RWPE2 (cell line): ENCODE measurements at regions not wholly inside any gene's neighbourhood (a gene's known extent, or its start where the extent isn't known, plus 50 kb on each side); places are given as distances from the start of the nearest gene placed in this dataset.

ENCODE experiments used
- ATAC-seq: fragments of 200-7000 bp; cut with Tn5 transposase; 3 replicates; pipeline ENCODE4 v1.9.1; 2021; ENCODE audit warnings: low read depth
- DNase-seq: peaks from one replicate; pipeline ENCODE4 v3.0.0-alpha.2; 2020; ENCODE audit warnings: low spot score
- H3K27ac ChIP-seq: fragments of 450-650 bp; 2 replicates; pipeline ENCODE4 v1.5.1; 2017; ENCODE audit warnings: mild to moderate bottlenecking; ENCODE audit not compliant: poor library complexity, severe bottlenecking
- H3K27me3 ChIP-seq: fragments of 250-450 bp; sonication (Bioruptor Pico); 2 replicates; pipeline ENCODE4 v1.5.1; 2021; ENCODE audit warnings: mild to moderate bottlenecking, moderate library complexity; ENCODE audit not compliant: insufficient read depth, poor library complexity, severe bottlenecking
- H3K36me3 ChIP-seq: fragments of 250-450 bp; sonication (Bioruptor Pico); 2 replicates; pipeline ENCODE4 v1.5.1; 2020; ENCODE audit warnings: low read depth, mild to moderate bottlenecking, moderate library complexity
- H3K4me1 ChIP-seq: fragments of 250-450 bp; sonication (Bioruptor Pico); 2 replicates; pipeline ENCODE4 v1.5.1; 2021; ENCODE audit warnings: mild to moderate bottlenecking, moderate library complexity; ENCODE audit not compliant: insufficient read depth, poor library complexity, severe bottlenecking
- H3K4me3 ChIP-seq: fragments of 250-450 bp; sonication (Bioruptor Pico); 2 replicates; pipeline ENCODE4 v1.5.1; 2021; ENCODE audit warnings: mild to moderate bottlenecking, moderate library complexity; ENCODE audit not compliant: severe bottlenecking
- H3K9me3 ChIP-seq: fragments of 250-450 bp; sonication (Bioruptor Pico); 2 replicates; pipeline ENCODE4 v1.5.1; 2021; ENCODE audit warnings: mild to moderate bottlenecking, moderate library complexity; ENCODE audit not compliant: severe bottlenecking
- TF ChIP-seq, protein P1 (sequence below): fragments of 450-650 bp; IDR thresholded peaks from one replicate; pipeline ENCODE4 v1.5.1; 2017; ENCODE audit warnings: mild to moderate bottlenecking, moderate library complexity; ENCODE audit not compliant: poor library complexity, severe bottlenecking

DNA sequence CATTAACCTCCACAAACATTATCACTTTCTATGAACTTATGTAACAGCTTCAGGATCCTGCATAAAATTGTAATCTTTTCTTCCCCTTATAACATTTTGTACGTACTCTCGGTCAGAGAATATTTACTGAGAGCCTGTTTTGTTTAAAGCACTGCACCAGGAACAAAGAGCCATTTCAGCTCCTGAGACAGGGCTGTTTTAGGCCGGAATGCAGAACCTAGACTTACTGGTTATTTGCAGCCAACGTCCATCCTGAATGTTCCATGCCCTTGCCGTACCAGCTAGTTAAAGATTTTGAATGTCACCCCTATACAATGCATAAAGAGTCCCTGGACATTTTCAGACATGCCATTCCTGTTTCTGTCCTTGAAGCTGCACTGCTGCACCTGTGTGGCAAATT is 248.8 kb downstream of the PCDH7 start:
- no peak overlapping the region for H3K27ac ChIP-seq
- no peak for ATAC-seq
- H3K9me3 ChIP-seq: no peaks in the 10 kb centered on the region
- no peaks in the 10 kb centered on the region for H3K27me3 ChIP-seq
- H3K4me3 ChIP-seq: no peak overlapping the region
- TF ChIP-seq, protein P1, sequence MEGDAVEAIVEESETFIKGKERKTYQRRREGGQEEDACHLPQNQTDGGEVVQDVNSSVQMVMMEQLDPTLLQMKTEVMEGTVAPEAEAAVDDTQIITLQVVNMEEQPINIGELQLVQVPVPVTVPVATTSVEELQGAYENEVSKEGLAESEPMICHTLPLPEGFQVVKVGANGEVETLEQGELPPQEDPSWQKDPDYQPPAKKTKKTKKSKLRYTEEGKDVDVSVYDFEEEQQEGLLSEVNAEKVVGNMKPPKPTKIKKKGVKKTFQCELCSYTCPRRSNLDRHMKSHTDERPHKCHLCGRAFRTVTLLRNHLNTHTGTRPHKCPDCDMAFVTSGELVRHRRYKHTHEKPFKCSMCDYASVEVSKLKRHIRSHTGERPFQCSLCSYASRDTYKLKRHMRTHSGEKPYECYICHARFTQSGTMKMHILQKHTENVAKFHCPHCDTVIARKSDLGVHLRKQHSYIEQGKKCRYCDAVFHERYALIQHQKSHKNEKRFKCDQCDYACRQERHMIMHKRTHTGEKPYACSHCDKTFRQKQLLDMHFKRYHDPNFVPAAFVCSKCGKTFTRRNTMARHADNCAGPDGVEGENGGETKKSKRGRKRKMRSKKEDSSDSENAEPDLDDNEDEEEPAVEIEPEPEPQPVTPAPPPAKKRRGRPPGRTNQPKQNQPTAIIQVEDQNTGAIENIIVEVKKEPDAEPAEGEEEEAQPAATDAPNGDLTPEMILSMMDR: no peak
- no peaks in the 10 kb centered on the region for H3K36me3 ChIP-seq
- no peaks in the 10 kb centered on the region for H3K4me1 ChIP-seq
- DNase-seq: no peak

DNA sequence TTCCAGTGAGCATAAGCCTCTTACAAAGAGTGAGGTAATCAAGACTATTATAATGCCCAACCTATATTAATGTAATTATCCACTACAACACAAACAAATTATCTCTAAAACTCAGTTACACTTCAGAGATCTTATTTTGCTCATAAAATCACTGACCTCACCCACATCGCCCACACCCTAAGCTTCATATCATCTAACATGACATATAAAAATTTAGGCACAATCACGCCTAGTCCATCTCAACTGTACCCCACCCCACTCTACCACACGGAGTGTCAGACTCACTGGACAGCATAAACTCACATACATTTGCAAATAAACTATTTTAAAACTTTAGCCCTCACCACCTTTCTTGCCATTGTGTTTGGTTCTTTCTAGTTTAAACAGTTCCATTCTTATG is 252.4 kb downstream of the PCDH7 start:
- no peak for ATAC-seq
- no peak for DNase-seq
- H3K27me3 ChIP-seq: no peaks in the 10 kb centered on the region
- no peak overlapping the region for H3K27ac ChIP-seq
- H3K36me3 ChIP-seq: no peaks in the 10 kb centered on the region
- TF ChIP-seq, protein P1: no peak
- no peaks in the 10 kb centered on the region for H3K9me3 ChIP-seq
- no peaks in the 10 kb centered on the region for H3K4me1 ChIP-seq
- H3K4me3 ChIP-seq: no peak overlapping the region

DNA sequence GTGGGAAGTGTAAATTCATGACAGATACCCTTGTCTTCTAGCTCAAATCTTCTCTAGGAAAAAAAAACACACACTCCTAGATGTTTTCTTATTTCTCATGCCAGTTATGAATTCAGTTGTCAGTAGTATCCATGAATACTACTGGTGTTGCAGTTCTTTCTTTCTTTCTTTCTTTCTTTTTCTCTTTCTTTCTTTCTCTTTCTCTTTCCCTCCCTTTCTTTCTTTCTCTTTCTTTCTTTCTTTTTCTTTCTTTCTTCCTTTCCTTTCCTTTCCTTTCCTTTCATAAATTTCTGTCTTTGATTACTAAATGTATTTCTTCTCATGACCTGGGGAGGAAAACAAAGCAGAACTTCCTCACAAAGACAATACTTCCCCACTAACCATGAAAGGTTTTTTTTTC is 253.8 kb downstream of the PCDH7 start:
- no peaks in the 10 kb centered on the region for H3K9me3 ChIP-seq

DNA sequence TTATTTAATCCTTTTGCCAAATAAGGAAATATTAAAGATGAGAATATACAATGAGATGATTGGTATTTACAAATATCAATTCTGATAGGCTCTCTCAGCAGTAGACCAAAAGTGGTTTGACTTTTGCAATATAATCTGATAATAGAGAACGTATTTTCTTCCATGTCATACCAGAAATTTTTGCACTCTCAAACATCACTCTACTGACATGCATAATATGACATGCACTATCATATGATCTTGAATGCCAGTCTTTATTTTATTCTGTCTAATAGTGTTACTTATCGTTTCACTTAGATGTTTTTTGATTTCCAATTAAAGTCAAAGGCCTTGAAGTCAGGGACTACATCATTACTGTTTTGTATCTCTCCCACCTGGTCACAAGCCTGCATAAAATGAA is 259.2 kb downstream of the PCDH7 start:
- no peaks in the 10 kb centered on the region for H3K9me3 ChIP-seq
- H3K4me1 ChIP-seq: no peaks in the 10 kb centered on the region
- no peak overlapping the region for H3K4me3 ChIP-seq
- H3K27me3 ChIP-seq: no peaks in the 10 kb centered on the region
- no peak overlapping the region for H3K27ac ChIP-seq
- no peaks in the 10 kb centered on the region for H3K36me3 ChIP-seq
- TF ChIP-seq, protein P1: no peak
- DNase-seq: no peak
- ATAC-seq: no peak

More for the DNA sequence above, 253.8 kb downstream of the PCDH7 start:
- H3K27me3 ChIP-seq: no peaks in the 10 kb centered on the region
- TF ChIP-seq, protein P1: no peak
- no peak overlapping the region for H3K4me3 ChIP-seq
- no peaks in the 10 kb centered on the region for H3K4me1 ChIP-seq
- no peak for ATAC-seq
- DNase-seq: no peak
- H3K36me3 ChIP-seq: no peaks in the 10 kb centered on the region
- no peak overlapping the region for H3K27ac ChIP-seq

DNA sequence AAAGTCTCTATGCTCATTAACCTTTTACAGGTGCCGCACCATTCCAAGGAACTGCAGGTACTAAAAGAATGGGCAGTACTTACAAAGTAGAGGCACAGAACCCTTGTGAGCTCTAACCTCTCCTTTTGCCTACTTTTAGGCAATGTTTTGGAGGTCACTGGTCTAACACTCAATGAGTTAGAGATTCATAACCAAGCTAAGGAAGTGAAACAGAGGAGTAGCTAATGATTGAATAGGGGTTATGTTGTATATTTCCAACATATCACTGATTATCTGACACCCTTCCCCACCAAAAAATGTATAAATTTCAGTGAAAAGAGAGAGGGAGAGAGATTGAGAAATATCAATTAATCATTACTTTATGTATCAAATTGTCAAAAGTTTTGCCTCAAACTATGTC is 269.3 kb downstream of the PCDH7 start:
- TF ChIP-seq, protein P1: no peak
- no peak overlapping the region for H3K27ac ChIP-seq
- no peak for ATAC-seq
- no peaks in the 10 kb centered on the region for H3K27me3 ChIP-seq
- no peak overlapping the region for H3K4me3 ChIP-seq
- no peaks in the 10 kb centered on the region for H3K4me1 ChIP-seq
- no peaks in the 10 kb centered on the region for H3K36me3 ChIP-seq
- no peaks in the 10 kb centered on the region for H3K9me3 ChIP-seq
- no peak for DNase-seq
